Right ventricle myocardium inferior (tissue), 1 donor: ENCODE measurements at regions not wholly inside any gene's neighbourhood (a gene's known extent, or its start where the extent isn't known, plus 50 kb on each side); places are given as distances from the start of the nearest gene placed in this dataset.
A peak's percentile ranks its signal among the peaks of the same experiment; 100 is the strongest.
"Not testable (repeated sequence)": the region's sequence is repeated elsewhere in the genome, so short reads cannot be mapped to it uniquely, and the experiment has no call there.

Experiments used
- ATAC-seq: fragments of 200-7000 bp; cut with Tn5 transposase; one replicate; pipeline ENCODE4 v1.9.1; 2020; ENCODE audit warnings: mild to moderate bottlenecking, moderate library complexity
- DNase-seq: peaks from one replicate; pipeline ENCODE4 v3.0.0; 2021; ENCODE audit errors: missing footprints
- intact Hi-C: fragments of 100-400 bp; cut with DNase I; formaldehyde crosslinking; loops from one replicate; pipeline ENCODE4 v1.11.0; 2022
- donor health status: DM: no; HTN: yes; CAD: no; lungs with severe emphysema.

DNA sequence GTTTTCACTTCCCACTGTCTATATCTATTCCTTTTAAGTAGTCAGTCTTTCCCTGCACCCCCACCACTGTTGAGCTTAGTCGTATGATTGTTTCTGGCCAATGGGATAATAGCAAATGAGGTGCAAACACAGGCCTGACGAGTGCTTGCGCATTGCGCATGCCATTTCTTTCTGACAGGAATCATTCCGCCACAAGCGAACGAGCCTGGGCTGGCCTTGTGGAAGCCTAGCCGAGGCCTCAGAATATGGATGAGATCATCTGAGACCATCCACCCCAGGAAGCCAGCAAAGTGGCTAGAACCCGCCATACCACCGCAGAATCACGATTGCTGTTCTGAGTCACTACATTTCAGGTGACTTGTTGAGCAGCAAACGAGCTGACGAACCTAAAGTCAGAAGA, 52.2 kb upstream of the PRL start:
- intact Hi-C loops = no loop called here
- no peak for ATAC-seq
- DNase-seq = no peak

DNA sequence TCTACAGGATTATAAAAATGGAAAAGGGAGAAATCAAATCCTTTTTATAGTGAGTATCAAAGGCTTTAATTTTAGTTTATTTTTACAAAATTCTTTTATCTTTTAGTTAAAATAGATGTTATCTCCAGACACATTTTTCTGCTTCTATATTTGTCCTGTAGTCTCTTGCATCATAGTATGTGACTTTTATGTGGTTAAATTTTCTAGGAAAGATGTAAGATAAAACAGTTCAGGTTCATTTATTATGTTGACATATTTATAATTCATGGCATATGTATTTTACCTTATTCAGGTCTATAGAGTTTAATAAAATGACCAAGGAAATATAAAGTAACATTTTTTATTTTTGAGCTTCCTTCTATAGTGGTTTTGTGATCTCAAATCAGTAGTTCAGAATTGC, 52.7 kb upstream of the PRL start:
- intact Hi-C loops = no loop called here
- DNase-seq (no peak), ATAC-seq (no peak)

DNA sequence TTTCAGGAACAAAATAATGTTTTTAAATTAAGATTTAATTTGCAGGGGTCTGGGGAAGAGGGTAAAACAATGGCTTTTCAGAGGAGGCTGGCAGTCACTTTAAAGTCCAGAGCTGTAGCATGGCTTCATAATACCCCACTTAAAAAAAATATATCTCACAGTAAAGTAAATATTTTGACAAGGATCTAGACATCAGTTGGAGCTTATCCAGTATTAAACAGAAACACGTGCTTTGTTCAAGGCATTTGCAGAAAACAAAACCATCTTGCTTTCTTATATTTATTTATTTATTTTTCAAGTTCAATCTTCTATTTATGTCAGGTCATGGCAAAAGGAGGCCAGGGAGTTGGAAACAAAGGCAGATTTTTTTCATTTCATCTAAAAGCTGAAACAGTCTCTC, 53.3 kb upstream of the PRL start:
- no peak for DNase-seq
- intact Hi-C loops = no loop called here
- ATAC-seq = no peak

DNA sequence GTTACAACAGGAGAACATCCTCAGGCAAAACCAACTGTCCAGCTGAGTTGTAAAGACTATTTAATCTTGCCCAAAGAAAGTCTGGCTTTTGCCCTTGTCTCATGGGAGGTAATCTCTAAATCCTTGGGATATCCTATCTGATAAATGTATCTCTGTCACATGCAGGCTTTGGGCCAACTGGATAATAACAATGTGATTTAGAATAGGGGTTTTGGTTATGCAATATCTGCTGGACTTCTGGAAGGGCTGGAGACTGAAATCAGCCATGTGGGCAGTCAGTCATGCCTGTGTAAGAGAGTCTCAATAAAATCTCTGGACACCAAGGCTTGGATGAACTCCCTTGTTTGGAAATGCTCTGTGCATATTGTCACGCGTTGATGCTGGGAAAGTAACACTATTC, 56.3 kb upstream of the PRL start:
- DNase-seq (no peak), ATAC-seq (no peak)
- intact Hi-C loops = no loop called here

DNA sequence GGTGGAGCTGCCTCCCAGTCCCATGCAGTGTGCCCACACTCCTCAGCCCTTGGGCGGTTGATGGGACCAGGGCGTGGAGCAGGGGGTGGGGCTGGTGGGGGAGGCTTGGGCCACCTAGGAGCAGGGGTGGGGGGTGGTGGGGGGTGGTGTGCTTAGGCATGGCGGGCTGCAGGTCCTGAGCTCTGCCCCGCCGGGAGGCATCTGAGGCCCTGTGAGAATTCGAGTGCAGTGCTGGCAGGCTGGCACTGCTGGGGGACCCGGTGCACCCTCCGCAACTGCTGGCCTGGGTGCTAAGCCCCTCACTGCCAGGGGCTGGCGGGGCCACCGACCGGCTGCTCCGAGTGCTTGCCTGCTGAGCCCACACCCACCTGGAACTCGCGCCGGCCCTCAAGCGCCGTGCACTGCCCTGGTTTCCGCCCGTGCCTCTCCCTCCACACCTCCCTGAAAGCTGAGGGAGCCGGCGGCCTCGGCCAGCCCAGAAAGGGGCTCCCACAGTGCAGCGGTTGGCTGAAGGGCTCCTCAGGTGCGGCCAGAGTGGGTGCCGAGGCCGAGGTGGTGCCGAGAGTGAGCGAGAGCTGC, 59.6 kb upstream of the PRL start:
- intact Hi-C loops = no loop called here
- DNase-seq = no peak
- ATAC-seq = no peak

DNA sequence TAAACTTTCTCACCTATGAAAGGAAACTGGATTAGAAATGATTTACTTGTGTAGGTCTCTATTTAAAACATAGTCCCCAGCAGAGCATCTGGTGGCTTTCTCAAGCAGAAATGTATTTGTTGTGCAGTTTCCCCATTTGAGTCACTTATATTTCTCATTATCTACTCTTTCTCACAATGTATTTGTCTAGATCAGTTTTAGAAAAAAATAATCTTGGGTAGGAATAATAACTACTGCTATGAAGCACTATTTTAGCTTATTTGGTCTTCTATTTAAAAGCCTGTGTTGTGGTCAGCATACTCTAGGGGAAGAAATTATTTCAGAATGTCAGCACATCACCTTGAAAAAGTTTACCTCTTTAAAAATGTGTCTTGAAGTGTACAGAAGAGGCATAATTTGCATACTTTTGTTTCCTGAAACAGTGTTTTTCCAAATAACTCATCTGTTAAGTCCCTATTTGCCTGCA, 60.9 kb upstream of the PRL start:
- intact Hi-C loops = no loop called here
- ATAC-seq (no peak), DNase-seq (no peak)

DNA sequence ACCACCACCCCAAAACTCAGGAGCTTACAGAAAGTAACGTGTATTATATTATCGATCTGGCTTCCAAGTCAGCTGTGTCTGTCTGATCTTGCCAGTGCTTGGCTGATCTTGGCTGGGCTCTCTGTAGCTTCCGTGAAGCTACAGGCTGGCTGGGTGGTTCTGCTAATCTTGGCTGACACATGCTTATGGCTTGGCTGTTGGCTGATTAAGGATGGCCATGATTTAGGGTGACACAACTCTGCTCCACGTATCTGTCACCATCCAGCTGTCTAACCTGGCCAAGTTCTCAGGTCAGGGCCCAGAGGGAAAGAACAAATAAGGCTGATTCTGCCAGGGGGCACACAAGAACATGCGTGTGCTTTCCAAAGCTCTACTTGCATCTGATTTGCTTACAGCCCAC, 64.7 kb upstream of the PRL start:
- intact Hi-C loops = no loop called here
- ATAC-seq (no peak), DNase-seq (no peak)

DNA sequence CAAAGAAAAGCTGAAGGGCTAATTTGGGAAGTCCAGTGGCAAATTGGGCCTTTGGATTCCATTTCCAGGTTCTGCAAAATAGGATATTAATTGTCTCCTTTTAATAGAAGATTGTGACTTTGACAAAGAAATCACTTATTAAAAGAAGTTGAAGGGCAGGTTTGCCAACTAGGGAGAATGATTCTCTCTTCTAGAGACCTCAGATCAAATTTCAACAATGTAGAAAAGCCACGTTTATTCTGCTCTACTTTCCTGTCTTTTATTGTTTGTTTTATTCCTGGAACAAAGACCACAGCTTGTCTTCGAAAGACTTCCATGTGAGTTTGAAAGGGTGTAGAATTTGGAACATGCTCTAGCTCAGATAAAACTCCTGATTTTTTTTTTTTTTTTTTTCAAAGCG, 65.5 kb upstream of the PRL start:
- no peak for DNase-seq
- intact Hi-C loops = no loop called here
- ATAC-seq = no peak

DNA sequence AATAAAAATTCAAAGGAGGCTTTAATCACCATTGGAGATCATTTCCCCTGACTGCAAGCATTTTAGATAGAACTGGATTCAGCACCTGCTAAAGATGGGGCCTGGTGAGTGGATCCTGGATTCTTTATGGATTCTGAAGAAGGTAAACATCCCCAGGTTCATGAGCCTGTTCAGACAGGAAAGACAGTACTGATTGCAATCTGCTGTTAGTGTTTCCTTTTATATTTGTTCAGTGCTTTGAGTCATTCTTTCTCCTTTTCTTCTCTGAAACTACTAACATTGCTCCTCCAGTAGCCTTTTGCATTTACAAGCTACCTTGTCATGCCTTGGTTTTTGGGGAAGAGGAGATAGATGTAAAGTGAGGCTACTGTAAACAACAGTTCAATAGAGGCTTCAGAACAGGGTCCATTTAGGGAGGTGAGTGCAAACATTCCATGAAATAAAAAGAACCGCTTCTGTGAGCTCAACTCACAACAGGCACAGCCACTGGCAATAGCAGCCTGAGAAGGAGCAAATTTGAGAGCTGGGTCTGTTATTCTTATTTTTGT, 66.4 kb upstream of the PRL start:
- no peak for DNase-seq
- no peak for ATAC-seq
- intact Hi-C loops = no loop called here

DNA sequence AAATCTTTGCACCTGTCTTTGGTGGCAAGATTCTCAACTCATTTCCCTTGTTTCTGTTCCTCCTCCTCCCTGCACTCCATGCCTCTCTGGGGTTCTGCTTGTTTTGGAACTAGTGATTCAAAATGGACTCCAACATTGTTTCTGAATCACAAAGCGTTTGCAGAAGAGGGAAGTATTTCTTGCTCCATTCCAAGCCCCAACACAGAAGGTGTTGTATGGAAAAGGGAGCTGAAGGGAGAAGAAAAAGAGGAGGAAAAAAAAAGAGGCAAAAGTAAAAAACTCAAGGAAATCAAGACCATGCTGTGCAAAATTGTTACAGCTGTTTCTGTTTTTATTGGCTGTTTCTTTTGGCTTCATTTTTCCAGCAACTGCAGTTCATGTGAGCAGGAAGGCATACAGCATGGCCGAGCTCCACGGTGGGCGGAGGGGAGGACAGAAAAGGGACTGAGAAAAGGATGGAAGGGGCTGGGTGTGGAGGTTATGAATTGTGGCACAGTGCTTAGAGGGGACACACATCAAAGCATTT, 66.9 kb upstream of the PRL start:
- peak; percentile 34 for ATAC-seq
- intact Hi-C loops = no loop called here
- DNase-seq = no peak

DNA sequence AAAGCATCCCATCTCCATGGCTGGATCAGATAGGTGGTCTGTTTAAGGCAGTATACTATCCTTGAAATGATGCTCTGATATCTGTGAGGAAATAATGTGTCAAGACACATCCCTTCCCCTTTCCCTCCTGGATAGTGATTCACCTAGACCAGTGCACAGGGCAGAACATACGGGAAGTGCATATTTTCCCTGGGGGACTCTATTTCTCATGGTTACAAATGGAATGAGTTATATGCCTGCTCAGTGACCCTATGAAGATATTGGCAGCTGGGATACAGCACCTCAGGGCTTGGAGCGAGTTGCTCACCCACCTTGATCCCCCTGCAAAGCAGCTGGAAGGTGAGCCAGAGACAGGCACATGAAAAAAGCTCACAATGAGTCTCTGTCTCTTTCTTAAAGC, 67.5 kb upstream of the PRL start:
- intact Hi-C loops = no loop called here
- no peak for ATAC-seq

DNA sequence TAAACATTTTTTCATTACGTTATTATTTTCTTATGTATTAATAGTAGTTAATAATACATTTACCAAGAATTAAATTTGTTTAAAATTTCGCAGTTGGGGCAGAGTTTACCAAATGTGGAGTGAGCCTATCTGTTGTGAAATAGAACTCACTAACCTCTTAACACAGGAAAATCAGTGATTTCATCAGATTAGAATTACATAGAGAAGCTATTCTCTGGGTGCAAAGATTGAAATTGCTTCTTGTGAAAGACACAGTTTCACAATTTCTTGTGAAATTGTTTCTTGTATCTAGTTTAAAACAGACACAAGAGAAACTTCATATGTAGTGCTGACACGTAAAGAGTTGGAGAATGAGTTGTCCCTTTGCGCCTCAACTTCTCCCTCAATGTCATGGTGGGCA, 69.4 kb upstream of the PRL start:
- intact Hi-C loops = no loop called here
- no peak for DNase-seq
- ATAC-seq = no peak

More for the DNA sequence above, 67.5 kb upstream of the PRL start:
- no peak for DNase-seq

DNA sequence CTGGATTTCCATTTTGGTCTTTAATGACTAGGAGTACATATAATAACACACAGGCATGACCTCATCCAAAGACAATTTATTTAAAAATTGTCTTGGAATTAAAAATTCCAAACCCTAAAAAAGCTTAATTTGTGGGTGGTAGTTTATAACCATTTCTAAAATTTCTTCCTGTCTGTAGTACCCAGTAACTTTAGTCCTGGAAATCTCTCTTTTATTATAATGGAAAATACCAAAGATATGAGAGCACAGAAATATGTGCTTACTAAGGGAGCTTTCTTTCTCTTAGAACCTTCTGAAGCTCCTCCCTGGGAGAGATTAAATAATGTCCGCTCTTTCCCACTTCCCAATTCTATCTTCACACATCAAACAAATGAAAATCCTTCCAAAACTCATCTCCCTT, 70.5 kb upstream of the PRL start:
- intact Hi-C loops = no loop called here
- ATAC-seq (no peak), DNase-seq (no peak)

DNA sequence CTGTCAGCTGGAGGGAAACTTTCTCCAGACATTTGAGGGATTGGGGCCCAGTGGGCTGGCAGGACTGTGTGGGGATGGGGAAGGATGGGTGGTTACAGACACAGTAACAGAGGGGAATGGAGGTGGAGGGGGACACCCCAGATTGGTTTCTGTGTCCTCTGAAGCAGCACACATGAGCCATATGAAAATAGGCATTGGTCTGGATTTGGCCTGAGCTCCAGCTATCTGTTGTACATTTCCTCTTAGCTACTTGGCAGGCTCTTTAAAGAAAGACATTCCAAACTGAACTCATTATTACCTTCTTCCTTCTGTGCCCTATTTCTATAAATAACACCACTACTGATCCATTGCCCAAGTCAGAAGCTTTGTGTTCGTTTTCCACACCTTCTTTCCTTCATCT, 72.0 kb upstream of the PRL start:
- intact Hi-C loops = no loop called here
- ATAC-seq (peak; percentile 52), DNase-seq (no peak)

DNA sequence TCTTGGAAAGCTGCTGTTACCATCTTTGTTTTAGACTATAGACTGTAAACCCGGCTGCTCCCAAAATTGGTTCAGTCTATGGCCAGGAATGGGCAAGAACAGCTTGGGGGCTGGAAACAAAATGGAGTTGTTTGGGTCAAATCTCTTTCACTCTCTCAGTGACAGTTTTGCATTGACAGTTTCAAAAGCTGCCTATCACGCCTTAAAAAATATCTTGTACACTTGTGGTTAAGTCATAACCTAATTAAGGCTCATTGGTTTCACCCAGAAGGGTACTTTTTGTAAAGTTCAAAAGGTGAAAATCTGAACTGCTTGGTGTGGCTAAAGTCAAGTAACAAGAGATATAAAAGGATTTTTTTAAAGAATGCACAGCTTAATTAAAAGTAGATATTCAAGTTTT, 76.1 kb upstream of the PRL start:
- ATAC-seq = no peak
- intact Hi-C loops = no loop called here
- DNase-seq = no peak

DNA sequence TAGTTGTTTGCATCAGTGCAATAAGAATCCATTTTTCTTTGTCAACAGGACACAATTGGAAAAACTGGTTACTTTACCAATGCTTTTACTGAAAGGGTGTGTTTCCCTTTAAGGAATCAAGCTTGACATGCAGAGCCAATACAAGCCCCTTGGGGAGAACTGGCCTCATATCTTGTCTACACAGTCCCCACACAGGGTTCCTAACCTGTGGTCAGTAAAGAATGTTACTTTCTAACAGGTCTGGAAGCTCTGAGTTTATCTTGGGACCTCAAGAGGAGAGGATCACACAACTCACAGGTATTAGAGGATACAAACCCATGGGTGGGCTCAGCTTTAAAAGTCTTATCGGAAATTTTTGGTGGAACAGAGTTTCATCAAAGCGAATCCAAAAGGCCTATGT, 78.1 kb upstream of the PRL start:
- ATAC-seq, DNase-seq, intact Hi-C loops: not testable (repeated sequence)

DNA sequence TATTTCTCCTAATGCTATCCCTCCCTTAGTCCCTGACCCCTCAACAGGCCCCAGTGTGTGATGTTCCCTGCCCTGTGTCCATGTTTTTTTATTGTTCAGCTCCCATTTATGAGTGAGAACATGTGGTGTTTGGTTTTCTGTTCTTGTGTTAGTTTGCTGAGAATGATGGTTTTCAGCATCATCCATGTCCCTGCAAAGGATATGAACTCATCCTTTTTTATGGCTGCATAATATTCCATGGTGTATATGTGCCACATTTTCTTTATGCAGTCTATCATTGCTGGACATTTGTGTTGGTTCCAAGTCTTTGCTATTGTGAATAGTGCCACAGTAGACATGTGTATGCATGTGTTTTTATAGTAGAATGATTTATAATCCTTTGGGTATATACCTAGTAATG, 79.5 kb upstream of the PRL start:
- intact Hi-C loops, DNase-seq, ATAC-seq: not testable (repeated sequence)

DNA sequence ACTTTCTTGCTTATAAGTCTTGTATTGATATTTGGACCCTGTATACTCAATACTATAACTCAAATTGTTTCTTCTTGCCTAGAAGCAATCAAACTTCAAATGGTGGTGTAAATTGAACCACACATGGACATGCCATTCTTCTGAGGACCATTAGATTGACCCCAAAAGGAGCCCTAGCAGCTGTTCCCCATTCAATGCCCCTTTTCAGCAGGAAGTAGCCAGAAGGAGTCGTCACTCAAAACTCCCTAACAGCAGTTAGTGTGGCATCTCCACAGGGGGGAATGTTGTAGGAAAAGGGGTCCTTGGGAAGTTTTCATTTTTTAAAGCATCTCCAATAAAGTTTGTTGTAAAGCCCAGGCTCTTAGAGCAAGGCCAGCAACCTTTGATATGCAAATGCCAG, 81.7 kb upstream of the PRL start:
- ATAC-seq, DNase-seq, intact Hi-C loops: not testable (repeated sequence)

DNA sequence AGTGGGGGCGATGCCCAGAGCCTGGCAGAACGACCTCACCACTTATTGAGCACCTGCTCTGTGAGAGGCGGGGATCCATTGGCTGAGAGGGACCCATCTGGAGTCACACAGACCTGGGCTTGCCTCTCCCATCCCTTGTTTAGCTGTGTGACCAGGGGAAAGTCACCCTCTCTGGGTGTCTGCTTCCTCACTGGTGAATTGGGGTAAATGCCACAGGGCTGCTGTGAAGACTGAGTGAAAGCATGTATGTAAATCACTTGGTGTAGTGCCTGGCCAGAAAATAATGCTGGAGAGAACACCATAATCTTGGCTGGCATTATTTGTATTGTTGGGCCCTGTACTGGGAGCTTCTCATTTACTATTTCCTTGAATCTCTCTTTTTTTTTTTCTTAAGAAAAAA, 83.4 kb upstream of the PRL start:
- no peak for DNase-seq
- ATAC-seq = no peak
- intact Hi-C loops = no loop called here

DNA sequence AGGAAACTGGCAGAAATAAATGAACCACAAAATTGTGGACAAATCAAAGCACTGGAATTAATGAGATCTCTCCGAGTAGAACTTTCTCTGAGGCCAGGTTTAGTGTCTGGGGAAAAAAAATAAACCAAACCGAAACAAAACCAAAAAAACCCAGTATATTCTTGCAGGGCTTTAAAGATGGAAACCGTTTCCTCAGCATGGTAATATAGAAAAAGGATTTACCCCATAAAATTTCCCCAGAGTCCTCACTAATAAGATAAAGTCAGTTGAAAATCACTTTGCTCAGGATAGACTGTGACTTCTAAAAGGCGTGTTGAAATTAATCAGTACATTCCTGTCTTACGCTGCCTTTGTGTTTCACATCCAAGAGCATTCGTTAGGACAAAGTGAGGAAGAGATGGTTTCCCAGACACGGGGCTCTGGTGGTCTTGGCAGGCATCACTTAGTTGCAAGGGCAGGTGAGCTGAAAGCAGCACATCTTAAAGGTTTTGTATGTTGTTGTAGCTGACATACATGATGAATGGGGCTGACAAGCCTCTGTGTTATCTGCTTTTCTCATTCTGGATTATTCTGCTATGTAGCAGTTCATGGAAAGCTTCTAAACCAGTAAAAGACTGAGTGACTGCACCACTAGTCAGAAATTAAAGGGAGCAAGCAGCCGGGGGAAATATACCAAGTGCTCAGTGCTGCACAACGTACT, 85.2 kb upstream of the PRL start:
- no peak for DNase-seq
- ATAC-seq = no peak
- intact Hi-C loops = no loop called here
